ENCODE measurements at regions not wholly inside any gene's neighbourhood (a gene's known extent, or its start where the extent isn't known, plus 50 kb on each side); places are given as distances from the start of the nearest gene placed in this dataset.
A peak's percentile ranks its signal among the peaks of the same experiment; 100 is the strongest.

- Histone ChIP-seq H3K27me3 (replicated peaks in 2 of 5; ENCODE audit: control insufficient read depth in 4 of 5, insufficient read depth in 5 of 5, low read length in 4 of 5) (no peaks in the 10 kb centered on the region), H3K4me1 (ENCODE audit: control extremely low read depth in 1 of 4, control insufficient read depth in 4 of 4, insufficient read depth in 4 of 4, low read length in 3 of 4) (no peaks in the 10 kb centered on the region), H3K9me3 (ENCODE audit: control extremely low read depth in 1 of 5, control insufficient read depth in 4 of 5, insufficient read depth in 2 of 5, low read depth in 1 of 5, low read length in 4 of 5) (peaks cover 0 to 5% (median 0%) of the 10 kb centered on the region in 5 experiments), H3K27ac (ENCODE audit: insufficient read depth in 1 of 2, low read depth in 1 of 2, low read length in 2 of 2, poor library complexity in 1 of 2, severe bottlenecking in 2 of 2) (no peak overlapping the region), H3K36me3 (ENCODE audit: control insufficient read depth in 4 of 4, insufficient read depth in 4 of 4, low read length in 3 of 4) (no peaks in the 10 kb centered on the region), H3K4me3 (ENCODE audit: control insufficient read depth in 1 of 7, extremely low read depth in 1 of 7, insufficient read depth in 4 of 7, low read depth in 2 of 7, low read length in 6 of 7) (no peak overlapping the region)
- ChIA-PET POLR2A (no interaction called here), CTCF (no interaction called here)
- DNase-seq = no peak
- WGBS (ENCODE audit: insufficient coverage) = 51% methylated on average over 2 of the region's 2 CpGs
Observed at GRCh38 chrX:150049647-150050046, 111.4 kb upstream of the EOLA2 start.

- Histone ChIP-seq H3K4me3 (ENCODE audit: control insufficient read depth in 1 of 7, extremely low read depth in 1 of 7, insufficient read depth in 4 of 7, low read depth in 2 of 7, low read length in 6 of 7) (no peak overlapping the region), H3K27me3 (replicated peaks in 2 of 5; ENCODE audit: control insufficient read depth in 4 of 5, insufficient read depth in 5 of 5, low read length in 4 of 5) (no peaks in the 10 kb centered on the region), H3K9me3 (ENCODE audit: control extremely low read depth in 1 of 5, control insufficient read depth in 4 of 5, insufficient read depth in 2 of 5, low read depth in 1 of 5, low read length in 4 of 5) (peaks cover 0 to 5% (median 0%) of the 10 kb centered on the region in 5 experiments), H3K4me1 (ENCODE audit: control extremely low read depth in 1 of 4, control insufficient read depth in 4 of 4, insufficient read depth in 4 of 4, low read length in 3 of 4) (no peaks in the 10 kb centered on the region), H3K36me3 (ENCODE audit: control insufficient read depth in 4 of 4, insufficient read depth in 4 of 4, low read length in 3 of 4) (no peaks in the 10 kb centered on the region), H3K27ac (ENCODE audit: insufficient read depth in 1 of 2, low read depth in 1 of 2, low read length in 2 of 2, poor library complexity in 1 of 2, severe bottlenecking in 2 of 2) (no peak overlapping the region)
- no peak for DNase-seq
- POLR2A ChIA-PET = no interaction called here
- CTCF ChIA-PET = no interaction called here
- no CpG with 5 or more reads among the region's 1 CpG for WGBS (ENCODE audit: insufficient coverage)
Observed at GRCh38 chrX:150050387-150050786, 112.1 kb upstream of the EOLA2 start.

- ChIA-PET POLR2A (no interaction called here), CTCF (no interaction called here)
- WGBS (ENCODE audit: insufficient coverage) = 26% methylated on average over 2 of the region's 2 CpGs
- Histone ChIP-seq H3K4me1 (ENCODE audit: control extremely low read depth in 1 of 4, control insufficient read depth in 4 of 4, insufficient read depth in 4 of 4, low read length in 3 of 4) (no peaks in the 10 kb centered on the region), H3K27me3 (replicated peaks in 2 of 5; ENCODE audit: control insufficient read depth in 4 of 5, insufficient read depth in 5 of 5, low read length in 4 of 5) (no peaks in the 10 kb centered on the region), H3K36me3 (ENCODE audit: control insufficient read depth in 4 of 4, insufficient read depth in 4 of 4, low read length in 3 of 4) (no peaks in the 10 kb centered on the region), H3K27ac (ENCODE audit: insufficient read depth in 1 of 2, low read depth in 1 of 2, low read length in 2 of 2, poor library complexity in 1 of 2, severe bottlenecking in 2 of 2) (no peak overlapping the region), H3K9me3 (ENCODE audit: control extremely low read depth in 1 of 5, control insufficient read depth in 4 of 5, insufficient read depth in 2 of 5, low read depth in 1 of 5, low read length in 4 of 5) (peaks cover 0 to 5% (median 0%) of the 10 kb centered on the region in 5 experiments), H3K4me3 (ENCODE audit: control insufficient read depth in 1 of 7, extremely low read depth in 1 of 7, insufficient read depth in 4 of 7, low read depth in 2 of 7, low read length in 6 of 7) (no peak overlapping the region)
- DNase-seq = no peak
Observed at GRCh38 chrX:150051096-150051495, 112.8 kb upstream of the EOLA2 start.

GRCh38 chrX:150052226-150052625 lies 113.9 kb upstream of the EOLA2 start:
- DNase-seq = no peak
- Histone ChIP-seq H3K36me3 (ENCODE audit: control insufficient read depth in 4 of 4, insufficient read depth in 4 of 4, low read length in 3 of 4) (no peaks in the 10 kb centered on the region), H3K27ac (ENCODE audit: insufficient read depth in 1 of 2, low read depth in 1 of 2, low read length in 2 of 2, poor library complexity in 1 of 2, severe bottlenecking in 2 of 2) (no peak overlapping the region), H3K27me3 (replicated peaks in 2 of 5; ENCODE audit: control insufficient read depth in 4 of 5, insufficient read depth in 5 of 5, low read length in 4 of 5) (peaks cover 0 to 2% (median 0%) of the 10 kb centered on the region in 5 experiments), H3K4me1 (ENCODE audit: control extremely low read depth in 1 of 4, control insufficient read depth in 4 of 4, insufficient read depth in 4 of 4, low read length in 3 of 4) (no peaks in the 10 kb centered on the region), H3K4me3 (ENCODE audit: control insufficient read depth in 1 of 7, extremely low read depth in 1 of 7, insufficient read depth in 4 of 7, low read depth in 2 of 7, low read length in 6 of 7) (no peak overlapping the region), H3K9me3 (ENCODE audit: control extremely low read depth in 1 of 5, control insufficient read depth in 4 of 5, insufficient read depth in 2 of 5, low read depth in 1 of 5, low read length in 4 of 5) (no peaks in the 10 kb centered on the region)
- ChIA-PET CTCF (no interaction called here), POLR2A (no interaction called here)
- WGBS (ENCODE audit: insufficient coverage) = 100% methylated on average over 1 of the region's 1 CpG

GRCh38 chrX:150058728-150059127 lies 120.4 kb upstream of the EOLA2 start:
- H3K36me3 ChIP-seq (ENCODE audit: control insufficient read depth in 4 of 4, insufficient read depth in 4 of 4, low read length in 3 of 4) = no peaks in the 10 kb centered on the region
- no peaks in the 10 kb centered on the region for H3K9me3 ChIP-seq (ENCODE audit: control extremely low read depth in 1 of 5, control insufficient read depth in 4 of 5, insufficient read depth in 2 of 5, low read depth in 1 of 5, low read length in 4 of 5)
- H3K4me3 ChIP-seq (ENCODE audit: control insufficient read depth in 1 of 7, extremely low read depth in 1 of 7, insufficient read depth in 4 of 7, low read depth in 2 of 7, low read length in 6 of 7) = no peak overlapping the region
- peaks cover 0 to 2% (median 0%) of the 10 kb centered on the region in 5 experiments for H3K27me3 ChIP-seq (replicated peaks in 2 of 5; ENCODE audit: control insufficient read depth in 4 of 5, insufficient read depth in 5 of 5, low read length in 4 of 5)
- ChIA-PET CTCF (no interaction called here), POLR2A (no interaction called here)
- H3K27ac ChIP-seq (ENCODE audit: insufficient read depth in 1 of 2, low read depth in 1 of 2, low read length in 2 of 2, poor library complexity in 1 of 2, severe bottlenecking in 2 of 2) = no peak overlapping the region
- no peak for DNase-seq
- no CpG with 5 or more reads among the region's 1 CpG for WGBS (ENCODE audit: insufficient coverage)
- peaks cover 0 to 12% (median 11%) of the 10 kb centered on the region in 4 experiments for H3K4me1 ChIP-seq (ENCODE audit: control extremely low read depth in 1 of 4, control insufficient read depth in 4 of 4, insufficient read depth in 4 of 4, low read length in 3 of 4)

- Histone ChIP-seq H3K27me3 (replicated peaks in 2 of 5; ENCODE audit: control insufficient read depth in 4 of 5, insufficient read depth in 5 of 5, low read length in 4 of 5) (peaks cover 0 to 2% (median 0%) of the 10 kb centered on the region in 5 experiments), H3K36me3 (ENCODE audit: control insufficient read depth in 4 of 4, insufficient read depth in 4 of 4, low read length in 3 of 4) (no peaks in the 10 kb centered on the region), H3K9me3 (ENCODE audit: control extremely low read depth in 1 of 5, control insufficient read depth in 4 of 5, insufficient read depth in 2 of 5, low read depth in 1 of 5, low read length in 4 of 5) (no peaks in the 10 kb centered on the region), H3K4me3 (ENCODE audit: control insufficient read depth in 1 of 7, extremely low read depth in 1 of 7, insufficient read depth in 4 of 7, low read depth in 2 of 7, low read length in 6 of 7) (no peak overlapping the region), H3K27ac (ENCODE audit: insufficient read depth in 1 of 2, low read depth in 1 of 2, low read length in 2 of 2, poor library complexity in 1 of 2, severe bottlenecking in 2 of 2) (no peak overlapping the region), H3K4me1 (ENCODE audit: control extremely low read depth in 1 of 4, control insufficient read depth in 4 of 4, insufficient read depth in 4 of 4, low read length in 3 of 4) (peaks cover 0 to 18% (median 13%) of the 10 kb centered on the region in 4 experiments)
- DNase-seq = no peak
- WGBS (ENCODE audit: insufficient coverage) = 81% methylated on average over 3 of the region's 7 CpGs
- CTCF ChIA-PET = no interaction called here
- POLR2A ChIA-PET = no interaction called here
Observed at GRCh38 chrX:150060406-150060805, 122.1 kb upstream of the EOLA2 start.

- no peak overlapping the region for H3K27ac ChIP-seq (ENCODE audit: insufficient read depth in 1 of 2, low read depth in 1 of 2, low read length in 2 of 2, poor library complexity in 1 of 2, severe bottlenecking in 2 of 2)
- H3K4me1 ChIP-seq (ENCODE audit: control extremely low read depth in 1 of 4, control insufficient read depth in 4 of 4, insufficient read depth in 4 of 4, low read length in 3 of 4) = peaks cover 0 to 18% (median 13%) of the 10 kb centered on the region in 4 experiments
- H3K9me3 ChIP-seq (ENCODE audit: control extremely low read depth in 1 of 5, control insufficient read depth in 4 of 5, insufficient read depth in 2 of 5, low read depth in 1 of 5, low read length in 4 of 5) = no peaks in the 10 kb centered on the region
- H3K36me3 ChIP-seq (ENCODE audit: control insufficient read depth in 4 of 4, insufficient read depth in 4 of 4, low read length in 3 of 4) = no peaks in the 10 kb centered on the region
- H3K4me3 ChIP-seq (ENCODE audit: control insufficient read depth in 1 of 7, extremely low read depth in 1 of 7, insufficient read depth in 4 of 7, low read depth in 2 of 7, low read length in 6 of 7) = peak overlapping the region in 1 of 7 experiments; percentile 10
- no peaks in the 10 kb centered on the region for H3K27me3 ChIP-seq (replicated peaks in 2 of 5; ENCODE audit: control insufficient read depth in 4 of 5, insufficient read depth in 5 of 5, low read length in 4 of 5)
- ChIA-PET CTCF (interaction anchor here (1.5 kb wide), 1 partner anchor 9 kb away, joined by 3 read pairs; no protein-coding TSS in a partner anchor), POLR2A (no interaction called here)
- DNase-seq = peak; percentile 3 to 62 (median 51)
- WGBS (ENCODE audit: insufficient coverage) = 38% methylated on average over 5 of the region's 8 CpGs
Observed at GRCh38 chrX:150062292-150063137, 124.2 kb upstream of the EOLA2 start.
